ENCODE measurements at regions not wholly inside any gene's neighbourhood (a gene's known extent, or its start where the extent isn't known, plus 50 kb on each side); places are given as distances from the start of the nearest gene placed in this dataset.
A peak's percentile ranks its signal among the peaks of the same experiment; 100 is the strongest.

DNA sequence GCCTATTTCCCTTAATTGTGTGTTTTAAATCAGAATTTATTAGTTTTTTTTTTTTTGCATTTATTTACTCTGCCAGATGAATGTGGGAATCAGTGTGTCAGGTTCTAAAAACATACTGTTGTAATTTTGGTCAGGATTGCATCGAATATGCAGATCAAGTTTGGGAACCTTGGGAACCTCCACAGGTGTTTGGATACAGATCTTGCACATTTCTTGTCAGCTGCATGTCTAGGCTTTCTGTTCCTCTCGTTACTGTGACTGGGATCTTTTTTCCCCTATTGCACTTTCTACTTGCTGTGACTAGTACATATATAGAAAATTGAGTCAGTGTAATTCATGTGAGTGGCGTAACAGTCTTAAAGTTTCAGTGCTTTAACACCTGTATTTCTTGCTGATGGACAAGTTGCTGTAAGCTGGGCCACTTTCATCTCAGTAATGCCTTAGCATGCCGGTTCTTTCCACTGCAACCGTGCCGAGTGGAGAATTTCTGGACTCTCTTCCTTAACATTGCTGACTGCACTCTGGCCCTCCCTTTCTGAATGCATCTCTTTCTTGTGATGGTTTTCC lies 112.5 kb downstream of the TENT4A start:
- TF ChIP-seq, protein P1, sequence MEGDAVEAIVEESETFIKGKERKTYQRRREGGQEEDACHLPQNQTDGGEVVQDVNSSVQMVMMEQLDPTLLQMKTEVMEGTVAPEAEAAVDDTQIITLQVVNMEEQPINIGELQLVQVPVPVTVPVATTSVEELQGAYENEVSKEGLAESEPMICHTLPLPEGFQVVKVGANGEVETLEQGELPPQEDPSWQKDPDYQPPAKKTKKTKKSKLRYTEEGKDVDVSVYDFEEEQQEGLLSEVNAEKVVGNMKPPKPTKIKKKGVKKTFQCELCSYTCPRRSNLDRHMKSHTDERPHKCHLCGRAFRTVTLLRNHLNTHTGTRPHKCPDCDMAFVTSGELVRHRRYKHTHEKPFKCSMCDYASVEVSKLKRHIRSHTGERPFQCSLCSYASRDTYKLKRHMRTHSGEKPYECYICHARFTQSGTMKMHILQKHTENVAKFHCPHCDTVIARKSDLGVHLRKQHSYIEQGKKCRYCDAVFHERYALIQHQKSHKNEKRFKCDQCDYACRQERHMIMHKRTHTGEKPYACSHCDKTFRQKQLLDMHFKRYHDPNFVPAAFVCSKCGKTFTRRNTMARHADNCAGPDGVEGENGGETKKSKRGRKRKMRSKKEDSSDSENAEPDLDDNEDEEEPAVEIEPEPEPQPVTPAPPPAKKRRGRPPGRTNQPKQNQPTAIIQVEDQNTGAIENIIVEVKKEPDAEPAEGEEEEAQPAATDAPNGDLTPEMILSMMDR (IDR thresholded peaks at IDR 0.05; ENCODE audit: extremely low read depth, missing control alignments) = no peak
- DNase-seq (ENCODE audit: low spot score) = no peak

DNA sequence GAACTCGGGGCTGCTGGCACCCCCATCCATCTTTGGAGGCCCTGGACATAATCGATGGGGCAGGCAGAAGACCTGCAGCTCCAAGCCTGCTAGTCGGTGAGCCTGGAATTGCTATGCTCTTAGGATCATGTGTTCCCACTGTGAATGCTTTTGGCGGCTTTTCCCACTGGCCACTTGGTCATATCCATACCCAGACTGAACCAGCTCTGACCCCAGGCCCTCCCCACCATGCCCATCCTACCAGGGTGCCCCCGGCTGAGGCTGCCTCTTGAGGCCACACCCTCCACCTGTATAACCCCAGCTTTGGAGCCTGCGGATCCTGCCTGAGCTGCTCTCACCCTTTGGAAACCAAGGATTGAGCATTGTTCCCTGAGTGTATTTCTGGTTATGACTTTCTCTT lies 113.5 kb downstream of the TENT4A start:
- TF ChIP-seq, protein P1 (IDR thresholded peaks at IDR 0.05; ENCODE audit: extremely low read depth, missing control alignments) = no peak
- no peak for DNase-seq (ENCODE audit: low spot score)

DNA sequence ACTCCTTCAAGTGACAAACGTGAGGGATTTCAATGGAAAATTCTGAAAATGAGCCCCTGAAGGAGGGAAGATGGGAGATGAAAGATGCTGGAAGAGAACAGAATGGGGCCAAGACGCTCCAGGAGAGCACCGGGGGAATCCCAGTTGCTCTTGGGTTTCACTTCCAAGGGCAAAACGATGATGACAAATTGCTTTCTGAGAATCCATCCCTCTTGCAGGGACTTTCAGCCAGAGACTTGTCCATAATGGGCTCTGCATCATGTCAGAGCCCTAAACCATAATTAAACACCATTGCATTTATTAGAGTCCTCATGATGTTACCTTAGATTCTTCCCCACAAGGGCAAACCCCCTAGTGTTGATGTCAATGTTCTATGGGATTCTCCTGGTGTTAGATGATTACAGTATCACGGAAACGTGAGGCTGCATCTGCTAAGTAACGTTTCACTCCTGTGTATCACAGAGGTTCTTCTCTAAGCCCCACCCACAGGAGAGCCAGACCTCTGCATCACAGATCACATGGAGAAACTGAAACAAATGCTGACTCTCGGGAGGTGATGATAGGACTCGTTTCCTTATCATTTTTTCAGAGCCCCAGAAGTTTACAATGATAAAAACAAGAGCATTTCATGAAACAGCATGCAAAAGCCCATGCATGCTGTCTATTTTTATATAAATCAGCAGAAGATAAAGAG lies 114.4 kb downstream of the TENT4A start:
- TF ChIP-seq, protein P1 (IDR thresholded peaks at IDR 0.05; ENCODE audit: extremely low read depth, missing control alignments) = no peak
- peak; percentile 53 for DNase-seq (ENCODE audit: low spot score)

DNA sequence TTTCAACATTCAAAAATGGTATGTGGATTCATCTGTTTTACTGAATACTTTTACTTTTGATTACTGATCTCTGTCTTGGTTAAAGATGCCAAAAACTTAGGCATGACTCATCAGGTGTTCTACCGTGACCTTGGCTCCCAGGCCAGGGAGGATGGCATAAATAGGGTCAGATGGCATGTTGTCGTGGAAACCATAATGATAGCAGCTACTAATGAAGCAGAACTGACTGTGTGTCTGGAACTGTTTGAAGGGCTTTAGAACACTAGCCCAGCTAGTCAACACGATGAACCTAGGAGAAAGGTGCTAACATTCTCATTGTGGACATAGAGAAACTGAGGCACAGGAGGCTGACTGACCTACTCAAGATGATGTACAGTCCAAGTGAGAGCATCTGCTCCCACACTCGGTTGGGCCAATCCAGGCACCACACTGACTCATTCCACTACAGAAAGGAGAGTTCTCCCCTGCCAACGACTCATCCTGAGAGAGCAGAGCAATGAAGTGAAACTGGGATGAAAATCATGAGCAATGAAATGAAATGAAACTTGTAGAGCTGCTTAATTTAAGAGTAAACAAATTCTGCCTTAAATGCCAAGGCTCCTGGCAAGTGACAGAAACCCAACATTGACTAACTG lies 116.0 kb downstream of the TENT4A start:
- TF ChIP-seq, protein P1 (IDR thresholded peaks at IDR 0.05; ENCODE audit: extremely low read depth, missing control alignments) = no peak

DNA sequence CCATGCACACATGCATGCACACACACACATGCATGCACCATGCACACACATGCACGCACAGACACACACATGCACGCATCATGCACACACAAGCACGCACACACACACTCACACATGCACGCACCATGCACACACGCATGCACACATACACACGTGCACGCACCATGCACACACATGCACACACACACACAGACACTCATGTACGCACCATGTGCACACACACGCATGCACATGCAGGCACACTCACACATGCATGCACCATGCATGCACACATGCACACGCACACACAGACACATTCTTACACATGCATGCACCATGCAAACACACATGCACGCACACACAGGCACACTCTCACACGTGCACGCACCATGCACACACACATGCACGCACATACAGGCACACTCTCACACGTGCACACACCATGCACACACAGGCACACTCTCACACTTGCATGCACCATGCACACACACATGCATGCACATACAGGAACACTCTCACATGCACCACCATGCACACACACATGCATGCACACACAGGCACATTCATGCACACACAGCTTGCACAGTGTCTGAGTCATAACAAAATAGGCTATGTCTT lies 117.5 kb downstream of the TENT4A start:
- DNase-seq (ENCODE audit: low spot score) = no peak
- TF ChIP-seq, protein P1 (IDR thresholded peaks at IDR 0.05; ENCODE audit: extremely low read depth, missing control alignments) = no peak

More for the DNA sequence above, 116.0 kb downstream of the TENT4A start:
- peak; percentile 40 for DNase-seq (ENCODE audit: low spot score)

DNA sequence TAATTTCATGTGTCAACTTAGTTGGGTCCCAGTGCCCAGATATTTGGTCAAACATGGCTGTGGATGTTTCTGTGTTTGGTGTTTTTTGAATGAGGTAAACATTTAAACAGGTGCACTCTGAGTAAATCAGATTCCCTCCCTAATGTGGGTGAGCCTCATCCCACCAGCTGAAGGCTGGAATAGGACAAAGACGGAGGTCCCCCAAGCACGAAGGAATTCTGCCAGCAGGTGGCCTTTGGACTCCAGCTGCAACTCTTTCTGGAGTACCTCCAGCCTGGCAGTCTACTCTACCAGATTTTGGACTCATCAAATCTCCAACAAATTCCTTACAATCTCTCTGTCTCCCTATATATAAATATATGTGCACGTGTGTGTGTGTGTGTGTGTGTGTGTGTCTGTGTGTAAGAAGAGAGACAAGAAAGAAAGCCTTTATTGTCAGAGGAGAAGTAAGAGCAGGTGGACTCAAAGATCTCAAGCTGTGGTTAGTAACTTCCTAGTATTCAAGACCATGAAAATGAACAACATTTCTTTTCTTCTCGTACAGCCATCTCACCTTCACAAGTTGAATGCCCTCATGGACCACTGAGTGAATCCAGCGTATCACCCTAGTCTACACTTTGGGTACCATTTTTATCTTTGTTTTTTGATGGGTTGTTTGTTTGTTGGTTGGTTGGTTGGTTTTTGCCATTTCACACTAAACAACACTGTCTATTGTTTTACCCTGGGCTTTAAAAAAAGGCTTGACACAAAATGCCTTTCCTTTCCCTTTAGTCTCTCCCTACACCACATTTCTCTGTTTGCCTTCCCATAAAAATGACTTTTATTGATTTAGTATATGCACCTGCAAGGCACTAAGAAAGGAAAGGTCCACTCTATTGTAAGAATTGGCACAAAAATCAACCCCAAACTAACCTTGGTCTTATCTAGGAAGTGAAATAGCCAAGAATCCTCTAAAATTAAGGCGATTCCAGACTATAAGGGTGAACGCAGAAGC lies 118.7 kb downstream of the TENT4A start:
- DNase-seq (ENCODE audit: low spot score) = no peak

More for the DNA sequence above, 118.7 kb downstream of the TENT4A start:
- TF ChIP-seq, protein P1 (IDR thresholded peaks at IDR 0.05; ENCODE audit: extremely low read depth, missing control alignments) = no peak
